AG09319 (cell line): ENCODE measurements at regions not wholly inside any gene's neighbourhood (a gene's known extent, or its start where the extent isn't known, plus 50 kb on each side); places are given as distances from the start of the nearest gene placed in this dataset.

Experiments used
- DNase-seq: peaks from one replicate; pipeline ENCODE4 v3.0.0-alpha.2; 2010; ENCODE audit warnings: low read depth; ENCODE audit errors: extremely low read depth
- CTCF ChIP-seq: IDR thresholded peaks from 2 replicates; pipeline ENCODE4 v1.5.1; 2011; ENCODE audit warnings: low read depth, mild to moderate bottlenecking, inconsistent platforms, low read length, moderate library complexity

GRCh38 chr2:193250389-193250788 is 1055.7 kb upstream of the TMEFF2 start:
- TF ChIP-seq CTCF, result no peak
- no peak for DNase-seq

GRCh38 chr2:193240752-193241151 is 1046.0 kb upstream of the TMEFF2 start:
- no peak for DNase-seq
- TF ChIP-seq CTCF, result no peak

DNA sequence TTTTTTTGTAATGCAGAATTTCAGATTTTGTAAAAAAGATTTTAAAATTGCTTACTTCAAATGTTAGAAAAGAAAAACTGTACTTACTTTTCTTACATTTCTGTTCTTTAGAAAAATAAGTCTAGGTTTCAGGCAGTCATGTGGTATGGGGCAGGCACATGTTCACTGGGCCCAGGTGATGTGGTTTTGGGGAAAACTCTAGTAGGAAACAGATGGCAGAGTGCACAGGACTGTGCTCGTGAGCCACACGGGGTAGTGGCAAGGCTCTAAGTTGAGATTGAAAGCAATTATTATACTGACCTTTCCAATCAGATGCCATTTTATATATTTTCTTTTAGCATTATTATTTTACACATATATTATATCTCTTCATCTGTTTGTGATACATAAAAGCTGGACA is 1036.9 kb upstream of the TMEFF2 start:
- no peak for DNase-seq

GRCh38 chr2:193228276-193228675 is 1033.5 kb upstream of the TMEFF2 start:
- DNase-seq, result no peak
- TF ChIP-seq CTCF, result no peak

More for the DNA sequence above, 1036.9 kb upstream of the TMEFF2 start:
- TF ChIP-seq CTCF, result no peak

DNA sequence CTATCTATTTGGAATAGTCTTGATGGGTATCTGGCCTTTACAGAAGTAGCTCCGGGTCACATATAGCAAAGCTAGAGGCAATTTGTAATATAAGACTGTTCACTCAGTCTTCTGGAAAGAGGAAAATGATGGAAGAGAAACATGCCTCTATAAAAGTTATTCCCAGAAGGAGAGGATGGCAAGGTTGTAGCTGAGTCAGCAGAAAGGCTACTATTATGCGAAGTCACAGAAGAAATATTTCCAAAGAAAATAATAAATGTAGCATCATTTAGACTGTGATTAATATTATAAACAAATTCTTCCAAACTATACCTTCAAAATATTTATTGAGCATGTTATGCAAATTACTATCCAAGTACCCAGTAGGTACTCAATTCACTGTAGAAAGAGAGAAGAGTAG is 1027.7 kb upstream of the TMEFF2 start:
- DNase-seq, result no peak
- TF ChIP-seq CTCF, result no peak

DNA sequence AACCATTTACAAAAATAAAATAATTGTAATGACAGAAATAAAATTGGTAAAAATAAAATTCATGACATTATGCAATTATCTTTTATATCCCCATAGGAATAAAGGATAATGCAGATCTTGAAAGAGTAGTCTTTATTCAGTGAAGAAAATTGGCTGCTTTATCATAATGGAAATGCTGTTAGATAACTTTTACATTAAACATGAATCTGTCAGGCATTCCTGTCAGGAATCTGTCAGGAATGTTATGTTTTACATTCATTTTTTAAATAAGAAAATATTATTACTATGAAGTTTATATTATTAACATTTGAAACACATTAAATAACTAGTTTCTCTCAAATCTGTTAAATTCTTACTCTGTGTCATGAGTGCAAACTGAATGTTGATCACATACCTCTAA is 1024.7 kb upstream of the TMEFF2 start:
- DNase-seq, result no peak
- no peak for TF ChIP-seq CTCF

- DNase-seq, result no peak
- no peak for TF ChIP-seq CTCF
These were observed 1006.9 kb upstream of the TMEFF2 start for GRCh38 chr2:193201583-193201982.
